IMR-90 (cell line): ENCODE measurements at regions not wholly inside any gene's neighbourhood (a gene's known extent, or its start where the extent isn't known, plus 50 kb on each side); places are given as distances from the start of the nearest gene placed in this dataset.

ENCODE experiments used
- ATAC-seq: fragments of 200-7000 bp; cut with Tn5 transposase; 2 replicates; pipeline ENCODE4 v1.9.1; 2020; ENCODE audit warnings: low read depth, mild to moderate bottlenecking, moderate library complexity
- BruUV-seq: library from RNA; stranded (reverse); fragments of 400-500 nt; replicated peaks from 2 replicates; lab custom pipeline; 2021; lab: Mats Ljungman, UMichigan
- CTCF ChIA-PET: fragments of 300-600 bp; formaldehyde crosslinking; extraction: SDS; loops from one replicate; lab custom pipeline; 2021; ENCODE audit warnings: antibody characterized with exemption; lab: Yijun Ruan, JAX
- POLR2A ChIA-PET: fragments of 300-600 bp; sonication (Branson Sonifier 250); formaldehyde crosslinking; loops from one replicate; lab custom pipeline; 2022; ENCODE audit warnings: antibody characterized with exemption; ENCODE audit not compliant: unreplicated experiment; lab: Charles Lee
- DNase-seq: peaks from one replicate; pipeline ENCODE4 v3.0.0; 2013
- H2AFZ ChIP-seq: replicated peaks from 2 replicates; pipeline ENCODE3; 2013; ENCODE audit warnings: low read length, mild to moderate bottlenecking; ENCODE audit not compliant: poor library complexity
- H2AK5ac ChIP-seq: 2 replicates; pipeline ENCODE4 v1.6.1; 2013; ENCODE audit warnings: low read depth, low read length, inconsistent platforms
- H2AK9ac ChIP-seq: replicated peaks from 2 replicates; pipeline ENCODE3; 2013; ENCODE audit warnings: mild to moderate bottlenecking, low read depth, low read length, moderate library complexity; ENCODE audit not compliant: poor library complexity
- H2BK120ac ChIP-seq: 2 replicates; pipeline ENCODE4 v1.6.1; 2013; ENCODE audit warnings: low read depth, low read length, inconsistent platforms
- H2BK15ac ChIP-seq: 3 replicates; pipeline ENCODE4 v1.6.1; 2013; ENCODE audit warnings: low read depth, low read length, inconsistent platforms
- H2BK20ac ChIP-seq: 2 replicates; pipeline ENCODE4 v1.6.1; 2013; ENCODE audit warnings: low read depth, mild to moderate bottlenecking, inconsistent platforms, low read length, moderate library complexity
- H2BK5ac ChIP-seq: 2 replicates; pipeline ENCODE4 v1.6.1; 2013; ENCODE audit warnings: mild to moderate bottlenecking, low read depth, low read length, inconsistent platforms; ENCODE audit not compliant: poor library complexity, severe bottlenecking
- H3K14ac ChIP-seq: replicated peaks from 2 replicates; pipeline ENCODE4 v1.6.1; 2013; ENCODE audit warnings: low read depth, low read length, inconsistent platforms
- H3K18ac ChIP-seq: 2 replicates; pipeline ENCODE4 v1.6.1; 2013; ENCODE audit warnings: low read depth, low read length, control low read depth
- H3K23ac ChIP-seq: 2 replicates; pipeline ENCODE4 v1.6.1; 2013; ENCODE audit warnings: low read depth, low read length, inconsistent platforms
- H3K27ac ChIP-seq: 2 replicates; pipeline ENCODE4 v1.5.1; 2013; ENCODE audit warnings: mild to moderate bottlenecking, control low read depth, low read length; ENCODE audit not compliant: insufficient read depth
- H3K27me3 ChIP-seq: 2 replicates; pipeline ENCODE4 v1.6.1; 2013; ENCODE audit warnings: low read length; ENCODE audit not compliant: control insufficient read depth, insufficient read depth
- H3K36me3 ChIP-seq: 2 replicates; pipeline ENCODE4 v1.6.1; 2013; ENCODE audit warnings: low read length, mixed read lengths; ENCODE audit not compliant: control insufficient read depth, insufficient read depth
- H3K4ac ChIP-seq: 2 replicates; pipeline ENCODE4 v1.6.1; 2013; ENCODE audit warnings: low read depth, low read length, inconsistent platforms
- H3K4me1 ChIP-seq: 2 replicates; pipeline ENCODE4 v1.6.1; 2013; ENCODE audit warnings: low read length, mixed read lengths; ENCODE audit not compliant: control insufficient read depth, insufficient read depth
- H3K4me2 ChIP-seq: 2 replicates; pipeline ENCODE4 v1.6.1; 2013; ENCODE audit warnings: low read depth, mild to moderate bottlenecking, control low read depth, low read length, moderate library complexity
- H3K4me3 ChIP-seq: 2 replicates; pipeline ENCODE4 v1.5.1; 2013; ENCODE audit warnings: low read depth, mild to moderate bottlenecking, control low read depth, low read length, moderate library complexity; ENCODE audit not compliant: insufficient read depth
- H3K56ac ChIP-seq: 2 replicates; pipeline ENCODE4 v1.6.1; 2013; ENCODE audit warnings: low read length, inconsistent platforms; ENCODE audit not compliant: insufficient read depth; ENCODE audit errors: extremely low read depth
- H3K79me1 ChIP-seq, 2 experiments: 2 replicates each; pipeline ENCODE4 v1.6.1; 2013; ENCODE audit warnings: low read length in 2 of 2, inconsistent platforms in 1 of 2, low read depth in 1 of 2
- H3K9ac ChIP-seq: 2 replicates; pipeline ENCODE4 v1.6.1; 2013; ENCODE audit warnings: low read depth, low read length, control low read depth
- H3K9me1 ChIP-seq: 2 replicates; pipeline ENCODE4 v1.6.1; 2013; ENCODE audit warnings: low read length, inconsistent platforms; ENCODE audit not compliant: insufficient read depth
- H3K9me3 ChIP-seq: 2 replicates; pipeline ENCODE4 v1.6.1; 2013; ENCODE audit warnings: low read length; ENCODE audit not compliant: control insufficient read depth, insufficient read depth
- H4K20me1 ChIP-seq: 2 replicates; pipeline ENCODE4 v1.6.1; 2013; ENCODE audit warnings: low read length, inconsistent platforms; ENCODE audit not compliant: insufficient read depth
- H4K5ac ChIP-seq: 2 replicates; pipeline ENCODE4 v1.6.1; 2013; ENCODE audit warnings: mild to moderate bottlenecking, low read depth, low read length, control low read depth
- H4K8ac ChIP-seq, 2 experiments: 2 replicates each; pipeline ENCODE4 v1.6.1; 2013; ENCODE audit warnings: low read depth in 2 of 2, low read length in 2 of 2, control low read depth in 1 of 2, inconsistent platforms in 1 of 2
- H4K91ac ChIP-seq: 2 replicates; pipeline ENCODE4 v1.6.1; 2013; ENCODE audit warnings: low read depth, low read length, inconsistent platforms; ENCODE audit not compliant: insufficient read depth
- MAZ ChIP-seq: IDR thresholded peaks from 2 replicates; pipeline ENCODE4 v1.6.1; 2012; ENCODE audit warnings: low read depth, mild to moderate bottlenecking, low read length, improper control_type of control experiment, moderate library complexity, borderline replicate concordance
- USF2 ChIP-seq: fragments of 150-350 bp; IDR thresholded peaks from 2 replicates; pipeline ENCODE4 v1.6.1; 2017; ENCODE audit warnings: mild to moderate bottlenecking, antibody characterized with exemption, low read length, low read depth
- WGBS, 2 experiments: methylation state at CpG; one replicate each; pipeline versions ENCODE4 v1.1.5 to v1.1.7; 2013; ENCODE audit warnings: missing lambda C conversion rate in 2 of 2; ENCODE audit not compliant: insufficient read length in 1 of 2; ENCODE audit errors: extremely low coverage in 2 of 2; 5-methylcytosine and 5-hydroxymethylcytosine counted together
- dilution Hi-C: fragments of 300-500 bp; cut with HindIII; formaldehyde crosslinking; loops from one replicate; pipeline ENCODE4 v1.14.3; 2018; ENCODE audit warnings: low sequenced_read_pairs; ENCODE audit not compliant: unreplicated experiment
- in situ Hi-C: fragments of 300-500 bp; cut with MboI; formaldehyde crosslinking; loops from 3 replicates; pipeline ENCODE4 v1.14.3; 2019; ENCODE audit warnings: low sequenced_read_pairs, inconsistent platforms, mixed read lengths
- intact Hi-C: fragments of 100-400 bp; cut with micrococcal nuclease; formaldehyde crosslinking; loops from 2 replicates; pipeline ENCODE4 v1.10.0; 2022
- TF ChIP-seq, protein P1 (sequence below): fragments of 150-350 bp; IDR thresholded peaks from 2 replicates; pipeline ENCODE4 v1.6.1; 2016; ENCODE audit warnings: low read depth, mild to moderate bottlenecking, low read length, moderate library complexity, borderline replicate concordance

- in situ Hi-C loops: no loop called here
- no peak overlapping the region for H3K4me2 ChIP-seq
- ChIA-PET POLR2A (no interaction called here), CTCF (no interaction called here)
- dilution Hi-C loops: no loop called here
- no peaks in the 10 kb centered on the region for H4K20me1 ChIP-seq
- no peak overlapping the region for H3K23ac ChIP-seq
- H3K14ac ChIP-seq: no peak overlapping the region
- 55% methylated on average over 11 of the region's 11 CpGs; no CpG with 5 or more reads in 1 of the 2 experiments for WGBS, 2 experiments
- peaks cover 58% of the 10 kb centered on the region for H3K9me3 ChIP-seq
- H3K56ac ChIP-seq: no peak overlapping the region
- no peak overlapping the region for H4K8ac ChIP-seq
- DNase-seq (no peak), ATAC-seq (no peak)
- H3K27ac ChIP-seq: no peak overlapping the region
- no peak overlapping the region for H2AFZ ChIP-seq
- no peaks in the 10 kb centered on the region for H3K9me1 ChIP-seq
- no peaks in the 10 kb centered on the region for H3K27me3 ChIP-seq
- no peaks in the 10 kb centered on the region for H3K79me1 ChIP-seq
- H2BK15ac ChIP-seq: no peak overlapping the region
- no peak for TF ChIP-seq MAZ
- TF ChIP-seq, protein P1, sequence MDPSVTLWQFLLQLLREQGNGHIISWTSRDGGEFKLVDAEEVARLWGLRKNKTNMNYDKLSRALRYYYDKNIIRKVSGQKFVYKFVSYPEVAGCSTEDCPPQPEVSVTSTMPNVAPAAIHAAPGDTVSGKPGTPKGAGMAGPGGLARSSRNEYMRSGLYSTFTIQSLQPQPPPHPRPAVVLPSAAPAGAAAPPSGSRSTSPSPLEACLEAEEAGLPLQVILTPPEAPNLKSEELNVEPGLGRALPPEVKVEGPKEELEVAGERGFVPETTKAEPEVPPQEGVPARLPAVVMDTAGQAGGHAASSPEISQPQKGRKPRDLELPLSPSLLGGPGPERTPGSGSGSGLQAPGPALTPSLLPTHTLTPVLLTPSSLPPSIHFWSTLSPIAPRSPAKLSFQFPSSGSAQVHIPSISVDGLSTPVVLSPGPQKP: no peak
- no peak for TF ChIP-seq USF2
- H4K5ac ChIP-seq: no peak overlapping the region
- H2AK9ac ChIP-seq: no peak overlapping the region
- H2BK5ac ChIP-seq: no peak overlapping the region
- no peak overlapping the region for H3K9ac ChIP-seq
- intact Hi-C loops: no loop called here
- no peak overlapping the region for H2AK5ac ChIP-seq
- no peak overlapping the region for H2BK20ac ChIP-seq
- H3K4me3 ChIP-seq: no peak overlapping the region
- no peak overlapping the region for H4K91ac ChIP-seq
- no peak overlapping the region for H3K4ac ChIP-seq
- no peak overlapping the region for H2BK120ac ChIP-seq
- no peak overlapping the region for H3K18ac ChIP-seq
- no peaks in the 10 kb centered on the region for H3K36me3 ChIP-seq
- no TSS peak for BruUV-seq
- H3K4me1 ChIP-seq: no peaks in the 10 kb centered on the region
Measured at GRCh38 chr9:40927851-40928802, 200.4 kb downstream of the FOXD4L6 start.
